Stomach (tissue), 8 donors: ENCODE measurements at regions not wholly inside any gene's neighbourhood (a gene's known extent, or its start where the extent isn't known, plus 50 kb on each side); places are given as distances from the start of the nearest gene placed in this dataset.

Source experiments
- DNase-seq, 2 donors: peaks; one replicate each; pipeline versions ENCODE4 v3.0.0 to v3.0.0-alpha.2; 2013 to 2019
- H3K27ac ChIP-seq, 5 donors: fragments of 200-600 bp in 4 of 5; sonication (generic) in 4 of 5; one replicate each; pipeline ENCODE4 v1.5.1; 2013 to 2019; ENCODE audit warnings: mild to moderate bottlenecking in 1 of 5, moderate library complexity in 1 of 5
- H3K27me3 ChIP-seq, 3 donors: fragments of 200-600 bp; sonication (generic); one replicate each; pipeline ENCODE4 v1.5.1; 2017 to 2019; ENCODE audit warnings: mixed run types in 1 of 3
- H3K36me3 ChIP-seq, 4 donors: fragments of 200-600 bp; sonication (generic); 1 replicate in 3 of 4; 2 replicates in 1 of 4; pipeline ENCODE4 v1.5.1; 2016 to 2019
- H3K4me1 ChIP-seq, 4 donors: fragments of 200-600 bp; sonication (generic); one replicate each; pipeline ENCODE4 v1.5.1; 2016 to 2019
- H3K4me3 ChIP-seq, 4 donors: fragments of 200-600 bp; sonication (generic) in 3 of 4; one replicate each; pipeline ENCODE4 v1.5.1; 2016 to 2019; ENCODE audit warnings: mild to moderate bottlenecking in 1 of 4
- H3K9me3 ChIP-seq, 4 donors: fragments of 200-600 bp; sonication (generic); one replicate each; pipeline ENCODE4 v1.5.1; 2016 to 2019
- CTCF ChIP-seq, 7 experiments: fragments of 450-650 bp in 4 of 7; fragments of 200-600 bp in 3 of 7; sonication (generic) in 3 of 7; IDR thresholded peaks; one replicate each; pipeline ENCODE4 v1.5.1; 2016 to 2019; ENCODE audit warnings: antibody characterized with exemption in 7 of 7, control low read depth in 2 of 7, mild to moderate bottlenecking in 1 of 7
- EP300 ChIP-seq: sonication (generic); formaldehyde crosslinking; IDR thresholded peaks from one replicate; pipeline ENCODE4 v1.6.1; 2017; ENCODE audit warnings: antibody characterized with exemption
- POLR2A ChIP-seq, 4 donors: fragments of 450-650 bp; IDR thresholded peaks; one replicate each; pipeline ENCODE4 v1.6.1; 2016; ENCODE audit warnings: antibody characterized with exemption in 4 of 4, control low read depth in 2 of 4, mild to moderate bottlenecking in 1 of 4, moderate library complexity in 1 of 4
- POLR2AphosphoS5 ChIP-seq, 3 donors: sonication (generic); formaldehyde crosslinking; IDR thresholded peaks; one replicate each; pipeline ENCODE4 v1.6.1; 2016; ENCODE audit warnings: antibody characterized with exemption in 3 of 3
- WGBS, 5 donors: extraction: QIAGEN DNeasy Blood & Tissue Kit in 3 of 5; methylation state at CpG; one replicate each; pipeline versions ENCODE4 v1.1.5 to v1.1.7; 2013 to 2018; 5-methylcytosine and 5-hydroxymethylcytosine counted together
- intact Hi-C: fragments of 100-400 bp; cut with DNase I; formaldehyde crosslinking; loops from one replicate; pipeline ENCODE4 v1.15.1; 2023; ENCODE audit warnings: low total_unique reads
- donor health status: healthy with polysubstance abuse.
- donor health status: Bipolar disorder and iron deficiency.
- donor health status: healthy.

GRCh38 chr9:121560921-121561320 is 61.3 kb upstream of the GGTA1 start:
- H3K4me3 ChIP-seq, result no peak overlapping the region
- H3K9me3 ChIP-seq, result no peaks in the 10 kb centered on the region
- peaks cover 16 to 32% (median 24%) of the 10 kb centered on the region in 4 donors for H3K4me1 ChIP-seq
- intact Hi-C loops, result no loop called here
- no peaks in the 10 kb centered on the region for H3K27me3 ChIP-seq
- H3K27ac ChIP-seq, result no peak overlapping the region
- H3K36me3 ChIP-seq, result no peaks in the 10 kb centered on the region
- WGBS, 5 donors, result 89 to 95% (median 93%) methylated on average over 5 to 11 of the region's 11 CpGs
- TF ChIP-seq POLR2A (IDR thresholded peaks at IDR 0.05) (no peak), CTCF (IDR thresholded peaks at IDR 0.05) (no peak), EP300 (no peak), POLR2AphosphoS5 (IDR thresholded peaks at IDR 0.05) (no peak)
- DNase-seq, result no peak

- H3K4me1 ChIP-seq, result peaks cover 18 to 34% (median 25%) of the 10 kb centered on the region in 4 donors
- no peaks in the 10 kb centered on the region for H3K36me3 ChIP-seq
- H3K4me3 ChIP-seq, result no peak overlapping the region
- TF ChIP-seq POLR2AphosphoS5 (IDR thresholded peaks at IDR 0.05) (no peak), CTCF (IDR thresholded peaks at IDR 0.05) (no peak), POLR2A (IDR thresholded peaks at IDR 0.05) (no peak), EP300 (no peak)
- 90 to 96% (median 93%) methylated on average over 6 to 7 of the region's 7 CpGs for WGBS, 5 donors
- H3K27ac ChIP-seq, result no peak overlapping the region
- H3K27me3 ChIP-seq, result no peaks in the 10 kb centered on the region
- no peaks in the 10 kb centered on the region for H3K9me3 ChIP-seq
- no peak for DNase-seq
- intact Hi-C loops, result no loop called here
Observed at GRCh38 chr9:121561385-121562222, 62.0 kb upstream of the GGTA1 start.

GRCh38 chr9:121562301-121562700 is 62.7 kb upstream of the GGTA1 start:
- no peaks in the 10 kb centered on the region for H3K9me3 ChIP-seq
- no peaks in the 10 kb centered on the region for H3K36me3 ChIP-seq
- H3K4me3 ChIP-seq, result no peak overlapping the region
- 74 to 93% (median 91%) methylated on average over 6 of the region's 6 CpGs for WGBS, 5 donors
- no peak overlapping the region for H3K27ac ChIP-seq
- TF ChIP-seq CTCF (IDR thresholded peaks at IDR 0.05) (no peak), EP300 (no peak), POLR2AphosphoS5 (IDR thresholded peaks at IDR 0.05) (no peak), POLR2A (IDR thresholded peaks at IDR 0.05) (no peak)
- DNase-seq, result peak in 1 of 2 donors; percentile 33
- intact Hi-C loops, result no loop called here
- peaks cover 24 to 34% (median 26%) of the 10 kb centered on the region in 4 donors for H3K4me1 ChIP-seq
- no peaks in the 10 kb centered on the region for H3K27me3 ChIP-seq

GRCh38 chr9:121563425-121563824 is 63.8 kb upstream of the GGTA1 start:
- Histone ChIP-seq H3K27me3 (no peaks in the 10 kb centered on the region), H3K36me3 (no peaks in the 10 kb centered on the region), H3K9me3 (no peaks in the 10 kb centered on the region), H3K27ac (no peak overlapping the region), H3K4me3 (no peak overlapping the region), H3K4me1 (peaks cover 22 to 34% (median 25%) of the 10 kb centered on the region in 4 donors)
- WGBS, 5 donors, result 92 to 97% (median 95%) methylated on average over 7 to 8 of the region's 8 CpGs
- no peak for DNase-seq
- intact Hi-C loops, result no loop called here
- TF ChIP-seq EP300, result no peak
- TF ChIP-seq POLR2AphosphoS5 (IDR thresholded peaks at IDR 0.05), result no peak
- no peak for TF ChIP-seq POLR2A (IDR thresholded peaks at IDR 0.05)
- TF ChIP-seq CTCF (IDR thresholded peaks at IDR 0.05), result no peak
